ENCODE measurements at regions not wholly inside any gene's neighbourhood (a gene's known extent, or its start where the extent isn't known, plus 50 kb on each side); places are given as distances from the start of the nearest gene placed in this dataset.

DNA sequence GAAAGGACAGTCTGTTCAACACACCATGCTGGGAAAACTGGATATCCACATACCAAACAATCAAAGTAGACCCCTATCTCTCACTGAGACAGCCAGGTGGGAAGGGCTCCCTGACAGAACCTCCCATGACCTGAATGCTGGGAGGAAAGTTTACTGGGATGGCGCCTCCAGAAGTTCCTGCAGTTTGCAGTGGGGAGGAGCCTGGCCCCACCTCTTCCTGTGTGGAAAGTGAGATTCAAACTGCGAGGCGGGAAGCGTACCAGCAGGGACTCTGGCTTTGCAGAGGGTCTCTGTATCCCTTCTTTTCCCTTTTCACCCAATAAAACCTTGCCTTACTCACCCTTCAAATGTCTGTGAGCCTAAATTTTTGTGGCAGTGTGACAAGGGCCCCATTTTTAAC lies 190.7 kb downstream of the HHIPL2 start:
- no peak for TF ChIP-seq EZH2phosphoT487 (IDR thresholded peaks at IDR 0.05; ENCODE audit: low read depth, severe bottlenecking, unreplicated experiment)
- no peak for TF ChIP-seq CTCF (IDR thresholded peaks at IDR 0.05; ENCODE audit: poor library complexity)
- no peak for TF ChIP-seq EZH2 (IDR thresholded peaks at IDR 0.05; ENCODE audit: borderline replicate concordance)

All from hepatocyte (in vitro differentiated cells).